Right lobe of liver (tissue), 6 donors: ENCODE measurements at regions not wholly inside any gene's neighbourhood (a gene's known extent, or its start where the extent isn't known, plus 50 kb on each side); places are given as distances from the start of the nearest gene placed in this dataset.
"Not testable (repeated sequence)": the region's sequence is repeated elsewhere in the genome, so short reads cannot be mapped to it uniquely, and the experiment has no call there.

ENCODE experiments used
- ATAC-seq, 4 donors: fragments of 200-7000 bp; cut with Tn5 transposase; one replicate each; pipeline ENCODE4 v1.9.1; 2020; ENCODE audit warnings: mild to moderate bottlenecking in 4 of 4, moderate library complexity in 4 of 4
- DNase-seq, 3 donors: peaks; one replicate each; pipeline ENCODE4 v3.0.0-alpha.2; 2020
- H3K27ac ChIP-seq, 3 donors: fragments of 200-600 bp; one replicate each; pipeline ENCODE4 v1.8.0; 2022
- H3K27me3 ChIP-seq, 2 donors: fragments of 200-600 bp; one replicate each; pipeline ENCODE4 v1.8.0; 2022
- H3K36me3 ChIP-seq, 4 donors: fragments of 200-600 bp; sonication (generic) in 1 of 4; one replicate each; pipeline versions ENCODE4 v1.5.1 to v1.8.0; 2017 to 2022; ENCODE audit warnings: control low read depth in 1 of 4
- H3K4me1 ChIP-seq, 4 donors: fragments of 200-600 bp; sonication (generic) in 1 of 4; one replicate each; pipeline versions ENCODE4 v1.5.1 to v1.8.0; 2017 to 2022; ENCODE audit warnings: control low read depth in 1 of 4
- H3K4me3 ChIP-seq, 3 donors: fragments of 200-600 bp; one replicate each; pipeline ENCODE4 v1.8.0; 2022
- H3K9me3 ChIP-seq, 4 donors: fragments of 200-600 bp; sonication (generic) in 1 of 4; one replicate each; pipeline versions ENCODE4 v1.5.1 to v1.8.0; 2017 to 2022; ENCODE audit warnings: control low read depth in 1 of 4
- CTCF ChIP-seq, 4 donors: fragments of 200-600 bp in 3 of 4; fragments of 450-650 bp in 1 of 4; IDR thresholded peaks; one replicate each; pipeline versions ENCODE4 v1.5.1 to v1.8.0; 2016 to 2022; ENCODE audit warnings: antibody characterized with exemption in 4 of 4, mild to moderate bottlenecking in 2 of 4
- POLR2A ChIP-seq: fragments of 450-650 bp; IDR thresholded peaks from one replicate; pipeline ENCODE4 v1.6.1; 2017; ENCODE audit warnings: antibody characterized with exemption, mild to moderate bottlenecking
- WGBS: methylation state at CpG from one replicate; pipeline ENCODE4 v1.1.6; 2018; ENCODE audit warnings: low coverage, low lambda C conversion rate; ENCODE audit not compliant: insufficient coverage; ENCODE audit errors: missing lambda C conversion rate; 5-methylcytosine and 5-hydroxymethylcytosine counted together
- intact Hi-C, 2 donors: fragments of 100-400 bp; cut with DNase I; formaldehyde crosslinking; loops; one replicate each; pipeline versions ENCODE4 v1.11.2 to v1.14.1; 2022
- donor health status: DM: no; HTN: yes; CAD: no.
- donor health status: DM: no; HTN: no; CAD: no.
- donor health status: DM: no; HTN: no; CAD: no.
- donor health status: DM: no; HTN: yes; CAD: no.
- donor health status: DM: no; HTN: yes; CAD: no.

GRCh38 chr4:138437263-138437851 is 195.2 kb upstream of the SLC7A11 start:
- ATAC-seq (no peak), DNase-seq (no peak)
- Histone ChIP-seq H3K9me3 (peaks cover 0 to 3% (median 0%) of the 10 kb centered on the region in 4 donors), H3K27ac (no peak overlapping the region), H3K4me1 (no peaks in the 10 kb centered on the region), H3K4me3 (no peak overlapping the region), H3K27me3 (no peaks in the 10 kb centered on the region), H3K36me3 (no peaks in the 10 kb centered on the region)
- WGBS: 43% methylated on average over 1 of the region's 1 CpG
- TF ChIP-seq CTCF (IDR thresholded peaks at IDR 0.05) (no peak), POLR2A (no peak)
- intact Hi-C loops: no loop called here

GRCh38 chr4:138435733-138436132 is 193.6 kb upstream of the SLC7A11 start:
- H3K4me3 ChIP-seq, H3K4me1 ChIP-seq, H3K36me3 ChIP-seq, H3K9me3 ChIP-seq, DNase-seq, H3K27ac ChIP-seq, ATAC-seq, intact Hi-C loops, H3K27me3 ChIP-seq: not testable (repeated sequence)
- 33% methylated on average over 1 of the region's 2 CpGs for WGBS

GRCh38 chr4:138435046-138435445 is 192.9 kb upstream of the SLC7A11 start:
- H3K4me3 ChIP-seq, H3K4me1 ChIP-seq, H3K27me3 ChIP-seq, H3K9me3 ChIP-seq, H3K36me3 ChIP-seq, intact Hi-C loops, ATAC-seq, DNase-seq, H3K27ac ChIP-seq: not testable (repeated sequence)

GRCh38 chr4:138428611-138429010 is 186.5 kb upstream of the SLC7A11 start:
- Histone ChIP-seq H3K27me3 (no peaks in the 10 kb centered on the region), H3K9me3 (no peaks in the 10 kb centered on the region), H3K27ac (no peak overlapping the region), H3K4me3 (no peak overlapping the region), H3K36me3 (no peaks in the 10 kb centered on the region), H3K4me1 (no peaks in the 10 kb centered on the region)
- intact Hi-C loops: no loop called here
- TF ChIP-seq CTCF (IDR thresholded peaks at IDR 0.05) (no peak), POLR2A (no peak)
- ATAC-seq (no peak), DNase-seq (no peak)
- 65% methylated on average over 4 of the region's 4 CpGs for WGBS

GRCh38 chr4:138426786-138427185 is 184.6 kb upstream of the SLC7A11 start:
- ATAC-seq (no peak), DNase-seq (no peak)
- 65% methylated on average over 1 of the region's 1 CpG for WGBS
- no peaks in the 10 kb centered on the region for H3K9me3 ChIP-seq
- H3K4me1 ChIP-seq: no peaks in the 10 kb centered on the region
- no peak overlapping the region for H3K27ac ChIP-seq
- H3K36me3 ChIP-seq: no peaks in the 10 kb centered on the region
- no peak overlapping the region for H3K4me3 ChIP-seq
- TF ChIP-seq POLR2A (no peak), CTCF (IDR thresholded peaks at IDR 0.05) (no peak)
- intact Hi-C loops: no loop called here
- H3K27me3 ChIP-seq: no peaks in the 10 kb centered on the region

GRCh38 chr4:138420471-138420870 is 178.3 kb upstream of the SLC7A11 start:
- Histone ChIP-seq H3K36me3 (no peaks in the 10 kb centered on the region), H3K9me3 (no peaks in the 10 kb centered on the region), H3K27ac (no peak overlapping the region), H3K4me3 (no peak overlapping the region), H3K27me3 (no peaks in the 10 kb centered on the region), H3K4me1 (no peaks in the 10 kb centered on the region)
- DNase-seq: no peak
- TF ChIP-seq POLR2A: no peak
- TF ChIP-seq CTCF (IDR thresholded peaks at IDR 0.05): no peak
- ATAC-seq: no peak
- WGBS: 89% methylated on average over 1 of the region's 1 CpG
- intact Hi-C loops: no loop called here
